ENCODE measurements at regions not wholly inside any gene's neighbourhood (a gene's known extent, or its start where the extent isn't known, plus 50 kb on each side); places are given as distances from the start of the nearest gene placed in this dataset.

DNA sequence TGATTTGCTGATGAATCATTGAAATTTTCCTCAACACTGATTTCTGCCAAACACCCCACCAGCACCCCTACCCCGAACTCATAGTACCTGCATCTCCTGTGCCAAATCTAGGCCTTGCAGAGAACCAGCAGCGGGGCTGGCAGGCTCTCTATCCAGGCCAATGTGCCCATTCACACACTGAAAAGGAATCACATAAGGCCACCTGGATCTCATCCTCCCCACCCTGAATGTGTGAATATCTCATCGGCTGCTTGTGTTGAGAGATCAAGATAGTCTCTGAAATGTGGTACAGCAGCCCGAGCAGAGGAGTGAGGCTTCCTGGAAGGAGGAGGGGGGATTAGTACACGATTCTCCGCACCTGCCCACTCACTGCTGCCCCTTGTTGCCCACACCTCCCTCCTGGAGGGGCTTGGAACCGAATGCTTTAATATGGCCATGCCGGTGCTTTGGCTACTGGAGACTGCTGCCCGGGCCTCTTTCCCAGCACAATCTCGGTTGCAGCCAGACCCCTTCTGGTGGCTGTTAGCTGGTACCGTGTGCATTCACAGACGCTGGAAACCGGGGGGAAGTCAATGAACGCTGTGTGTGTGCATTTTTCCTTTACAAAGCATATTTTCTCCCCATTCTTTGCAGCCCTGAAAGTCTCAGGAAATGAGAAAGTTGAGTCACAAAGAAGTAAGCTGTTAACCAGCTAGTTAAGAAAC is 619.5 kb downstream of the MATN1 start:
- Histone ChIP-seq H3K79me2 (ENCODE audit: insufficient read depth, low read depth) (no peaks in the 10 kb centered on the region), H3K27ac (no peak overlapping the region)

GRCh38 chr1:30102605-30103004 is 620.8 kb downstream of the MATN1 start:
- Histone ChIP-seq H3K4me2 (no peak overlapping the region), H2AFZ (ENCODE audit: low read depth) (no peak overlapping the region), H3K36me3 (ENCODE audit: insufficient read depth) (no peaks in the 10 kb centered on the region), H3K27ac (no peak overlapping the region), H3K4me1 (ENCODE audit: low read depth, poor library complexity, severe bottlenecking) (no peaks in the 10 kb centered on the region), H3K4me3 (IDR thresholded peaks at IDR 0.05; ENCODE audit: insufficient read depth, low read depth, low read length) (no peak overlapping the region), H3K27me3 (ENCODE audit: insufficient read depth, low read depth) (peaks cover 5% of the 10 kb centered on the region; the same call in 1 of the 2 replicates), H3K9ac (no peak overlapping the region), H3K79me2 (ENCODE audit: insufficient read depth, low read depth) (no peaks in the 10 kb centered on the region), H4K20me1 (ENCODE audit: insufficient read depth) (no peaks in the 10 kb centered on the region)
- TF ChIP-seq CTCF (conservative IDR thresholded peaks at IDR 0.05; ENCODE audit: low read depth, low read length): no peak

More for the DNA sequence above, 619.5 kb downstream of the MATN1 start:
- Histone ChIP-seq H3K4me3 (IDR thresholded peaks at IDR 0.05; ENCODE audit: insufficient read depth, low read depth, low read length) (no peak overlapping the region), H3K36me3 (ENCODE audit: insufficient read depth) (no peaks in the 10 kb centered on the region), H4K20me1 (ENCODE audit: insufficient read depth) (no peaks in the 10 kb centered on the region), H3K27me3 (ENCODE audit: insufficient read depth, low read depth) (peaks cover 7% of the 10 kb centered on the region; the same call in 1 of the 2 replicates), H3K4me1 (ENCODE audit: low read depth, poor library complexity, severe bottlenecking) (no peaks in the 10 kb centered on the region), H3K4me2 (no peak overlapping the region), H3K9ac (no peak overlapping the region), H2AFZ (ENCODE audit: low read depth) (no peak overlapping the region)
- no peak for TF ChIP-seq CTCF (conservative IDR thresholded peaks at IDR 0.05; ENCODE audit: low read depth, low read length)

DNA sequence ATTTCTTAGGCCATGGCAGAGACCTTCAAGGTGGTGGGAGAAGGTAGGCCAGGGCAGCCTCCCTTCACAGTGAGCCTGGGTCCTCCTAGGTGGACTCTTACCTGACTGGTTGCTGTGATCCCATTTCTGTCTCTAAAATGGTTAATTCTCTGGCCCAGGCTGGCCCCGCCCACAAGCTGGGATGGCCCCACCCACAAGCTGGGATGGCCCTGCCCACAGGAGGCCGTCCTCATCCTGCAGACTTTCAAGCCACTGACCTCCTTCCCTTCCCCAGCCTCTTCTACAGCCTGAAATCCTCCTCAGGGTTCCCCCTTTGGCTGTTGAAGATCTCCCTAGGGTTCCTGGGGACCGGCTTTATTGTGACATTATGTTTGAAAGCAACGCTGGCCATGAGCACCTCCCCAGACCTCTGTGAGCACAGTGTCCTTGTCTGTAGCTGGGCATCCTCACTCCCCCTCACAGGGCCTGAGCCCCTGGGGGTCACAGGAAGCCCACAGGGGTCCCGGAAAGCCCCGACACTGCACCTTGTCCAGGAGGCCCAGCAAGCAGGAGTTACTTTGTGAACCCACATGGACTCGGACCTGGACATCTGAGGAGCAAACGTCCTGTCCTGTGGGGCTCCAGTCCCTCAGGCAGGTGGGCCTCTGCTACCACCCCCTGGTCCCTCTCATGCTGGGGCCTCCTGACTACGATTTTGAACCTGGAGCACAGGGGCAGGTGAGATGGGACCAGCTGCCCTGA is 621.7 kb downstream of the MATN1 start:
- no peak for TF ChIP-seq CTCF (conservative IDR thresholded peaks at IDR 0.05; ENCODE audit: low read depth, low read length)
- Histone ChIP-seq H3K4me1 (ENCODE audit: low read depth, poor library complexity, severe bottlenecking) (no peaks in the 10 kb centered on the region), H4K20me1 (ENCODE audit: insufficient read depth) (no peaks in the 10 kb centered on the region), H3K36me3 (ENCODE audit: insufficient read depth) (no peaks in the 10 kb centered on the region), H3K79me2 (ENCODE audit: insufficient read depth, low read depth) (no peaks in the 10 kb centered on the region), H2AFZ (ENCODE audit: low read depth) (no peak overlapping the region), H3K4me2 (no peak overlapping the region), H3K4me3 (IDR thresholded peaks at IDR 0.05; ENCODE audit: insufficient read depth, low read depth, low read length) (no peak overlapping the region), H3K27me3 (ENCODE audit: insufficient read depth, low read depth) (peaks cover 5% of the 10 kb centered on the region; the same call in 1 of the 2 replicates), H3K27ac (no peak overlapping the region), H3K9ac (no peak overlapping the region)

GRCh38 chr1:30101016-30101415 is 622.4 kb downstream of the MATN1 start:
- peaks cover 5% of the 10 kb centered on the region; the same call in 1 of the 2 replicates for H3K27me3 ChIP-seq (ENCODE audit: insufficient read depth, low read depth)
- H2AFZ ChIP-seq (ENCODE audit: low read depth): no peak overlapping the region
- H3K79me2 ChIP-seq (ENCODE audit: insufficient read depth, low read depth): no peaks in the 10 kb centered on the region
- no peaks in the 10 kb centered on the region for H3K36me3 ChIP-seq (ENCODE audit: insufficient read depth)
- no peak overlapping the region for H3K4me2 ChIP-seq
- no peaks in the 10 kb centered on the region for H3K4me1 ChIP-seq (ENCODE audit: low read depth, poor library complexity, severe bottlenecking)
- H3K27ac ChIP-seq: no peak overlapping the region
- H3K4me3 ChIP-seq (IDR thresholded peaks at IDR 0.05; ENCODE audit: insufficient read depth, low read depth, low read length): no peak overlapping the region
- H4K20me1 ChIP-seq (ENCODE audit: insufficient read depth): no peaks in the 10 kb centered on the region
- no peak overlapping the region for H3K9ac ChIP-seq
- TF ChIP-seq CTCF (conservative IDR thresholded peaks at IDR 0.05; ENCODE audit: low read depth, low read length): no peak

All from KMS-11 (cell line).